Activated B cell treated with CpG ODN at 0.5 μM for 24 hours (primary cell): ENCODE measurements at regions not wholly inside any gene's neighbourhood (a gene's known extent, or its start where the extent isn't known, plus 50 kb on each side); places are given as distances from the start of the nearest gene placed in this dataset.

Experiments
- ATAC-seq: fragments of 200-7000 bp; cut with Tn5 transposase; one replicate; pipeline ENCODE4 v1.10.0; 2021; ENCODE audit warnings: low read depth, mild to moderate bottlenecking, moderate library complexity
- CTCF ChIA-PET: fragments of 350-600 bp; sonication (Branson Sonifier 250); formaldehyde crosslinking; loops from one replicate; lab custom pipeline; 2021; ENCODE audit warnings: antibody characterized with exemption; lab: Charles Lee
- POLR2A ChIA-PET: fragments of 350-600 bp; sonication (Branson Sonifier 250); formaldehyde crosslinking; loops from one replicate; lab custom pipeline; 2021; ENCODE audit warnings: antibody characterized with exemption; lab: Charles Lee
- DNase-seq: peaks from one replicate; pipeline ENCODE4 v3.0.0; 2022
- H3K27ac Mint-ChIP-seq: one replicate; pipeline ENCODE4 v1.8.0; 2020; ENCODE audit warnings: mixed read lengths
- H3K27me3 Mint-ChIP-seq: one replicate; pipeline ENCODE4 v1.8.0; 2021; ENCODE audit warnings: mixed read lengths
- H3K36me3 Mint-ChIP-seq: one replicate; pipeline ENCODE4 v1.8.0; 2021; ENCODE audit warnings: low read depth, mixed read lengths
- H3K4me1 Mint-ChIP-seq: one replicate; pipeline ENCODE4 v1.8.0; 2021; ENCODE audit warnings: mixed read lengths
- H3K4me3 Mint-ChIP-seq: one replicate; pipeline ENCODE4 v1.8.0; 2020; ENCODE audit warnings: mild to moderate bottlenecking, mixed read lengths
- H3K9me3 Mint-ChIP-seq: one replicate; pipeline ENCODE4 v1.8.0; 2020; ENCODE audit warnings: mixed read lengths
- CTCF ChIP-seq: fragments of 200-600 bp; IDR thresholded peaks from one replicate; pipeline ENCODE4 v1.8.0; 2022; ENCODE audit warnings: antibody characterized with exemption, mild to moderate bottlenecking
- intact Hi-C: fragments of 100-400 bp; cut with micrococcal nuclease; formaldehyde crosslinking; loops from one replicate; pipeline ENCODE4 v1.15.1; 2024

DNA sequence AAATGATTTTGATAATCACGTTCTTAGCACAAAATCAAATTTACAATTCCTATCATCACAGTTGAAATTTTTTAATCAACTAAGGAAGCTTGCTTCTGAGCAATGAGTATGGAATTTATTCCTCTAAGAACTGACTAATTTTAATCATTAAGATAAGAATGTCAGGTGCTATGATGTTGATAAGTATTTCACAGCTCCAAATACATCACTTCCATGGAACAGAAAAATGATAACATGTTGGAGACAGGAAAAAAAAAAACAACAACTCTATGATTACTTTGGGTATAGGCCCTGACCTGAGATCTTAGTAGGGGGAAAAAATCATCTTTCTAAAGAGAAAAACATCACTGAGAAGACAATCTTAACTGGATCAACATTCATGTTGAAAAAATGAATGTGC lies 89.4 kb upstream of the BMP2 start:
- Mint-ChIP-seq H3K27ac (no peak overlapping the region), H3K36me3 (no peaks in the 10 kb centered on the region), H3K4me1 (no peaks in the 10 kb centered on the region), H3K27me3 (no peaks in the 10 kb centered on the region), H3K9me3 (no peaks in the 10 kb centered on the region), H3K4me3 (no peak overlapping the region)
- ChIA-PET POLR2A (no interaction called here), CTCF (no interaction called here)
- intact Hi-C loops: no loop called here
- TF ChIP-seq CTCF: no peak
- DNase-seq: no peak
- ATAC-seq: no peak

DNA sequence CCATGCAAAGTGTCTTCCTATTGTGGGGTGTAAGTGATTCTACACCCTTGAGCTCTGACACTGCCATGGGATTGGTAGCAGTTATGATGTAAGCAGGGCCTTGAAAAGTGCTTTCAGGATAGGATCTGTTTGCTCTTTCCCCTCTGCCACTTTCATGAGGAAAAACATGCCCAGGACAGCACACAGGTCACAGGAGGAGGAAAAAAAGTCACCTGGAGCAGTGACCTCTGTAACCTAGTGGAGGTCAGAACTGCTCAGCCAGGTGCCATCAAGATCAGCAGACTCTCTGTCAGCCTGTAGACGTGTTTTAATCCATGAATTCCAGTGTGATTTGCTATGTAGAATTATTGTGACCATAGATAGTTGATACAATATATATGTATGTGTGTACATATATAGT lies 92.7 kb upstream of the BMP2 start:
- DNase-seq: no peak

GRCh38 chr20:6673071-6673470 lies 94.4 kb upstream of the BMP2 start:
- ATAC-seq (no peak), DNase-seq (no peak)
- Mint-ChIP-seq H3K27ac (no peak overlapping the region), H3K4me1 (no peaks in the 10 kb centered on the region), H3K4me3 (no peak overlapping the region), H3K36me3 (no peaks in the 10 kb centered on the region), H3K27me3 (no peaks in the 10 kb centered on the region), H3K9me3 (no peaks in the 10 kb centered on the region)
- no peak for TF ChIP-seq CTCF
- ChIA-PET CTCF (no interaction called here), POLR2A (no interaction called here)
- intact Hi-C loops: no loop called here

More for the DNA sequence above, 92.7 kb upstream of the BMP2 start:
- Mint-ChIP-seq H3K27me3 (no peaks in the 10 kb centered on the region), H3K27ac (no peak overlapping the region), H3K4me3 (no peak overlapping the region), H3K4me1 (no peaks in the 10 kb centered on the region), H3K9me3 (no peaks in the 10 kb centered on the region), H3K36me3 (no peaks in the 10 kb centered on the region)
- no peak for TF ChIP-seq CTCF
- no peak for ATAC-seq
- POLR2A ChIA-PET: no interaction called here
- CTCF ChIA-PET: no interaction called here
- intact Hi-C loops: no loop called here

DNA sequence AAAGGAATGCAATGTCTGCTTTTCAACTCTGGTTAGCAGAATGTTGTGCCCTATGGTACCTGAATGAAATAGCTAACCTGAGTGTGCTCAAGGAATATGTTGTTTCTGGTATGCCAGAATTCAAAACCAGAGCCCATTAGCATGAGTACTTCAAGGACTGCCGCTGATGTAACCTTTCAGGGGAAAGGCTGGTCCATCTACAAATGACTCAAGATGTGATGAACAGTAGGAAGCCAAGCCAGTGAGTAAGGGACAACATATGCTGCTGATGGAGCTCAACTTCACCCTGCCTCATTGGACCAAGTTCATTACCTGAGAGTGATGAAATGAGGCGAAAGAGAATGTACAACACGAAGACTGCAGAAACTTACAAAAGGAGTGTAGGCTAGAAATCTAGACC lies 95.7 kb upstream of the BMP2 start:
- ChIA-PET CTCF (no interaction called here), POLR2A (no interaction called here)
- TF ChIP-seq CTCF: no peak
- intact Hi-C loops: no loop called here
- DNase-seq (no peak), ATAC-seq (no peak)
- Mint-ChIP-seq H3K4me3 (no peak overlapping the region), H3K36me3 (no peaks in the 10 kb centered on the region), H3K4me1 (no peaks in the 10 kb centered on the region), H3K27me3 (no peaks in the 10 kb centered on the region), H3K9me3 (peaks cover under 1% of the 10 kb centered on the region), H3K27ac (no peak overlapping the region)

GRCh38 chr20:6668546-6668945 lies 98.9 kb upstream of the BMP2 start:
- H3K4me3 Mint-ChIP-seq: no peak overlapping the region
- no peak for TF ChIP-seq CTCF
- peaks cover 5% of the 10 kb centered on the region for H3K9me3 Mint-ChIP-seq
- no peaks in the 10 kb centered on the region for H3K36me3 Mint-ChIP-seq
- no peak overlapping the region for H3K27ac Mint-ChIP-seq
- ATAC-seq: no peak
- ChIA-PET POLR2A (no interaction called here), CTCF (no interaction called here)
- no peaks in the 10 kb centered on the region for H3K27me3 Mint-ChIP-seq
- no peaks in the 10 kb centered on the region for H3K4me1 Mint-ChIP-seq
- DNase-seq: no peak
- intact Hi-C loops: no loop called here
